ENCODE measurements at regions not wholly inside any gene's neighbourhood (a gene's known extent, or its start where the extent isn't known, plus 50 kb on each side); places are given as distances from the start of the nearest gene placed in this dataset.

DNA sequence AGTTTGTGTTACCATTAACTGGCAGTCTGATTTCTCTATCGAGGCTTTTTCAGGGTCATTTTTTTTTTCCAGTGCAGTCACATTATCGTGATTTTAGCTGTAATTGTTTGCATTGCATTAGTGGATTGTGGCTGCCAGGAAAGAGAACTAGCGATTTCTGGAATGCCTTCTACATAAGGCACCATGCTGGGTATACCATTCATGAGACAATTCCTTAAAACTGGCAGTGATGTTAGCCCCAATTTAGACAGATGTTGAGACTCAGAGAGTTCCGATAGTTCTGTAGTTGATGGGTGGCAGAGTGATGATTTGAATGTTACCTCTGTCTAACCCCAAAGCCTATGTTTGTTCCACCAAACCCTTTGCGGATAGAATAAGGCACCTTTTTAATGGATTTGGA lies 175.4 kb upstream of the TENM3 start:
- Histone ChIP-seq H3K4me1 (ENCODE audit: control insufficient read depth, insufficient read depth, low read length) (no peaks in the 10 kb centered on the region), H3K36me3 (ENCODE audit: control insufficient read depth, insufficient read depth, low read length) (no peaks in the 10 kb centered on the region), H3K4me3 (ENCODE audit: low read length) (no peak overlapping the region), H3K9me3 (ENCODE audit: control insufficient read depth, low read depth, low read length) (no peaks in the 10 kb centered on the region), H3K27me3 (ENCODE audit: control insufficient read depth, insufficient read depth, low read length) (no peaks in the 10 kb centered on the region), H3K27ac (ENCODE audit: low read length) (no peak overlapping the region)
- WGBS (ENCODE audit: insufficient coverage, low lambda C conversion rate): 67% methylated on average over 1 of the region's 5 CpGs
- no peak for DNase-seq

DNA sequence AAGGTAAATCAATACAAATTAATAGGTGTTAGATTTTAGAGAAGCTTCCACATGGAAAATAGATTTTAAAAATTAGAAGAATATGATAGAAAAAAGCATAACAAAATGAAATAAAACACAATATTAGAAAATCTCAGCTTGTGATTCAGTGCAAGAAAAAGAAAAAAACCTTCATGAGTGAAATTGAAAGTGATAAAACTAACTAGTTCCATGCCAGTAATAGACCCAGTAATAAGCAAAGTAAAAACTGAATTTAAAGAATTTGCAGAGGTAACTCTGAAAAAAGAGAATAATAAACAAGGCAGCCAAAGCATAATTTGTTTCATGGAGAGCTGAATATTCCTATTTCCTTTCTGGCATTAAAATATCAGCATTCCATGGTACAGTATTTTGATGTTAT lies 174.3 kb upstream of the TENM3 start:
- Histone ChIP-seq H3K4me3 (ENCODE audit: low read length) (no peak overlapping the region), H3K36me3 (ENCODE audit: control insufficient read depth, insufficient read depth, low read length) (no peaks in the 10 kb centered on the region), H3K27ac (ENCODE audit: low read length) (no peak overlapping the region), H3K27me3 (ENCODE audit: control insufficient read depth, insufficient read depth, low read length) (no peaks in the 10 kb centered on the region), H3K9me3 (ENCODE audit: control insufficient read depth, low read depth, low read length) (no peaks in the 10 kb centered on the region), H3K4me1 (ENCODE audit: control insufficient read depth, insufficient read depth, low read length) (no peaks in the 10 kb centered on the region)
- DNase-seq: no peak

DNA sequence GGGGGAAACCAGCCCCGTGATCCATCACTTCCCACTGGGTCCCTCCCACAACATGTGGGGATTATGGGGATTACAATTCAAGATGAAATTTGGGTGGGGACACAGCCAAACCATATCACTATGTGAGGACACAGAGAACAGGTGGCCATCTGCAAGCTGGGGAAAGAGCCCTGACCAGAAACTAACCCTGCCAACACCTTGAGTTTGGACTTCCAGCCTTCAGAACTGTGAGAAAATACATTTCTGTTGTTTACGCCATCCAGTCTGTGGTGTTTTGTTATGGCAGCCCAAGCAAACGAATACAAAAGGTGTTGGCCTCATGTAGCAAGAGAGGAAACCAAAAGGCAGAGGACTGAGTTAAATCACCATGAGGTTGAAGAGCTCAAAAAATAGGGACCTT lies 169.9 kb upstream of the TENM3 start:
- Histone ChIP-seq H3K27me3 (ENCODE audit: control insufficient read depth, insufficient read depth, low read length) (no peaks in the 10 kb centered on the region), H3K36me3 (ENCODE audit: control insufficient read depth, insufficient read depth, low read length) (no peaks in the 10 kb centered on the region), H3K9me3 (ENCODE audit: control insufficient read depth, low read depth, low read length) (no peaks in the 10 kb centered on the region), H3K4me1 (ENCODE audit: control insufficient read depth, insufficient read depth, low read length) (no peaks in the 10 kb centered on the region), H3K27ac (ENCODE audit: low read length) (no peak overlapping the region), H3K4me3 (ENCODE audit: low read length) (no peak overlapping the region)
- no peak for DNase-seq
- no CpG with 5 or more reads among the region's 3 CpGs for WGBS (ENCODE audit: insufficient coverage, low lambda C conversion rate)

DNA sequence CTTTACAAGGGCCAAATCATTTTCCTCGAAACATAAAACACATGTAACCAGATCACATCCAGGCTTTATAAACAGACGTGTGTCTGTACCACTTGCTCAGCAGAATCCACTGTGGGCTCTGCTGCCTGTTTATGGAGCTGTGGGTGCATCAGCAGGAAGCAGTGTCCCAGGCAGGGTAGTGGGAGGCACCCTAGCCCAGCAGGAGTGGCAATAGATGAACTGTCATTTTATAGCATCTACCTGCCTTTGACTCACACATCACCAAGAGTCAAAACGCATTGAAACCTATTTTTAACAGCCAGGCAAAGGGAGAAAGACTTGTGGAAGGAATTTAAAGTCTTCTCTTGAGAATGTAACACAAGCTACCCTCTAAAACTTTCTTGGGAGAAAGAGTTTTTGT lies 169.1 kb upstream of the TENM3 start:
- H3K9me3 ChIP-seq (ENCODE audit: control insufficient read depth, low read depth, low read length): no peaks in the 10 kb centered on the region
- no peak overlapping the region for H3K4me3 ChIP-seq (ENCODE audit: low read length)
- no peaks in the 10 kb centered on the region for H3K4me1 ChIP-seq (ENCODE audit: control insufficient read depth, insufficient read depth, low read length)
- no CpG with 5 or more reads among the region's 3 CpGs for WGBS (ENCODE audit: insufficient coverage, low lambda C conversion rate)
- H3K36me3 ChIP-seq (ENCODE audit: control insufficient read depth, insufficient read depth, low read length): no peaks in the 10 kb centered on the region
- H3K27me3 ChIP-seq (ENCODE audit: control insufficient read depth, insufficient read depth, low read length): no peaks in the 10 kb centered on the region
- H3K27ac ChIP-seq (ENCODE audit: low read length): no peak overlapping the region
- DNase-seq: no peak

DNA sequence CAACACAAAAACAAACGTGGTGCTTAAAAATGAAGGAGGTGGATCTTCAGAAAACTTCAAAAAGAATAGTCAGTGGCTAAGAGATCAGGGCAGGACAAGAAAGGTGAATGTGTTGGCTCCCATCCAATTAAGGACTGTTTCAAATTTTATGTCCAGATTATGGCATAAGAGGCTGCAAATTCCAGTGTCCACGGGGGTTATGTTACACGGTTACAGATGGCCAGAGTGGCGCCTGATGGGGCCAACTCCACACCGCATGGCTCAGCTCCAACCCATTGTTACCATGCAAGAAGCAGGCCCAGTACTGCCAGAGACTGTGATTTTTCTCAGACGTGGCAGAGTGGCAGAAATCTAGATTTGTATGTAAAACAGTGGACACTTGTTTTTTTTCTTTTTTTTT lies 168.4 kb upstream of the TENM3 start:
- Histone ChIP-seq H3K9me3 (ENCODE audit: control insufficient read depth, low read depth, low read length) (no peaks in the 10 kb centered on the region), H3K36me3 (ENCODE audit: control insufficient read depth, insufficient read depth, low read length) (no peaks in the 10 kb centered on the region), H3K27ac (ENCODE audit: low read length) (no peak overlapping the region), H3K4me3 (ENCODE audit: low read length) (no peak overlapping the region), H3K27me3 (ENCODE audit: control insufficient read depth, insufficient read depth, low read length) (no peaks in the 10 kb centered on the region), H3K4me1 (ENCODE audit: control insufficient read depth, insufficient read depth, low read length) (no peaks in the 10 kb centered on the region)
- WGBS (ENCODE audit: insufficient coverage, low lambda C conversion rate): no CpG with 5 or more reads among the region's 6 CpGs
- no peak for DNase-seq

DNA sequence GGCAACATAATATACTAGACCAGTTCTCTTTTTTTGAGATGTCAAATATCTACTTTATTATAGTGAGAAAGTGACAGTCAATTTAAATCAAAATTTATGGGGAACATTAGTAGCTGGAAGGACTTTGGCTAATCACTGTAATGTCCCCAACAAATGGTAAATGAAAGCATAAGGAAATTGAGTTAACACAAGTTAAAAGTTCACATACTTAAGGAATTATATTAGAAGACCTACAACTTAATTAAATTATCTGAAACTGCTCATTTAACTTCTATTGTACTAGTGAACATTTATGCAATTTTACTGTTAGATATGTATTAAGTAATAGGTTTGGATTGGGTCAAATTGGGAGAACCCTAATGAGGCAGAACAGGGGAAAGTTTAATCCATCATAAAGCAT lies 160.3 kb upstream of the TENM3 start:
- H3K4me3 ChIP-seq (ENCODE audit: low read length): no peak overlapping the region
- no peak overlapping the region for H3K27ac ChIP-seq (ENCODE audit: low read length)
- DNase-seq: no peak
- H3K27me3 ChIP-seq (ENCODE audit: control insufficient read depth, insufficient read depth, low read length): no peaks in the 10 kb centered on the region
- H3K9me3 ChIP-seq (ENCODE audit: control insufficient read depth, low read depth, low read length): no peaks in the 10 kb centered on the region
- H3K36me3 ChIP-seq (ENCODE audit: control insufficient read depth, insufficient read depth, low read length): no peaks in the 10 kb centered on the region
- no peaks in the 10 kb centered on the region for H3K4me1 ChIP-seq (ENCODE audit: control insufficient read depth, insufficient read depth, low read length)

DNA sequence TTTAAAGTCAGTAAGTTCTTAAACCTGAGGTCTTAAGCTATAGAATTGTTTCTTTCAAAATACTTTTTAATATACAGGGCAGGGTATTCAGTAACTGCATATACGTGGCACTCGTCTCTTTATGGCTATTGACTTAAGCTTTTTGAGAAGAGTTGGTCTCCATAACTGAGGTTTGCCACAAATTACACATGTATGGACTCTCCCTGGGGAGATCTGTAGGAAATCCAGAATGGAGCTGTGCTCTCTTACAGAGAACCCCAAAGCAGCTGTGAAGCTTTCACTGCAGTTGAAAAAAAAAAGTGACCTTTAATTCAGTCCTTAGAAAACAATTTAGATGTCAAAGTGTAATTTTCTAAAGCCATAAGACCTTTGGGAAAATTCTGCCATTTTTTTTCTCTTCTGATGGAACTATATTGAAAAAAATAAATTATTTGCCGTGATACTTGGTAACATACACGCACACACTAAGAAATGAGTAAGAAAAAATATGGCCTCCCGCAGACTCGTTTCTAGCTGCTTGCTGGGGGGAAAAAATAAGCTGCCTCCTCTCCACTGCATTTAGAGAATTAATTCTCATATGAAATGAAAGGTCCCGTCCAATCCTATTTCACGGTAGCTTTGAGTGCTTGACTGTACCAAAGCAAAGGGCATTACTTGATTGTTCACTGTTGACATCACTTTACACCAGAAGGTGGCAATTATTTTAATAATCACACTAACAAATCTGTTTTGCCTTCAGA lies 159.4 kb upstream of the TENM3 start:
- no peak overlapping the region for H3K4me3 ChIP-seq (ENCODE audit: low read length)
- DNase-seq: no peak
- H3K36me3 ChIP-seq (ENCODE audit: control insufficient read depth, insufficient read depth, low read length): no peaks in the 10 kb centered on the region
- no CpG with 5 or more reads among the region's 8 CpGs for WGBS (ENCODE audit: insufficient coverage, low lambda C conversion rate)
- H3K27ac ChIP-seq (ENCODE audit: low read length): no peak overlapping the region
- no peaks in the 10 kb centered on the region for H3K4me1 ChIP-seq (ENCODE audit: control insufficient read depth, insufficient read depth, low read length)
- no peaks in the 10 kb centered on the region for H3K9me3 ChIP-seq (ENCODE audit: control insufficient read depth, low read depth, low read length)
- no peaks in the 10 kb centered on the region for H3K27me3 ChIP-seq (ENCODE audit: control insufficient read depth, insufficient read depth, low read length)

DNA sequence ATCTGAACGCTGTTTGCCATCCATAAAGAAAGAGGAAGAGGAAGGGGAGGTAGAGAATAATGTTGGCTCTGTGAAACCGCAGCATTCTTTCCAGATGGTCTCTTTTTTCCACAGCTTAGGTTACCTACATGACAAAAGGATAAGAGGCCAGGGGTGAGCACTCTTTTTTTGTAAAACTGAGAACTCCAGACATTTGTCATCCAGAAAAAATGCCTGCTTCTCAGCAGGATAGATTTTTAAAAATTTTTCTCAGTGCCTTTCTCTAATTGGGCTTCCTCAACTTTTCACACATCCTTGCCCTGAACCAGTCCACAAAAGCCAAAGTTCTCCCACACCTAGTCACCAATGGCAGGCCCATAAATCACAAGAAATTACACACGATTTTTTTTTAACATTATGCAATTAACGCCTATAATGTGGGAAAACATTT lies 158.1 kb upstream of the TENM3 start:
- Histone ChIP-seq H3K9me3 (ENCODE audit: control insufficient read depth, low read depth, low read length) (no peaks in the 10 kb centered on the region), H3K4me1 (ENCODE audit: control insufficient read depth, insufficient read depth, low read length) (no peaks in the 10 kb centered on the region), H3K27ac (ENCODE audit: low read length) (no peak overlapping the region), H3K27me3 (ENCODE audit: control insufficient read depth, insufficient read depth, low read length) (no peaks in the 10 kb centered on the region), H3K4me3 (ENCODE audit: low read length) (no peak overlapping the region), H3K36me3 (ENCODE audit: control insufficient read depth, insufficient read depth, low read length) (no peaks in the 10 kb centered on the region)
- no CpG with 5 or more reads among the region's 4 CpGs for WGBS (ENCODE audit: insufficient coverage, low lambda C conversion rate)
- DNase-seq: no peak

DNA sequence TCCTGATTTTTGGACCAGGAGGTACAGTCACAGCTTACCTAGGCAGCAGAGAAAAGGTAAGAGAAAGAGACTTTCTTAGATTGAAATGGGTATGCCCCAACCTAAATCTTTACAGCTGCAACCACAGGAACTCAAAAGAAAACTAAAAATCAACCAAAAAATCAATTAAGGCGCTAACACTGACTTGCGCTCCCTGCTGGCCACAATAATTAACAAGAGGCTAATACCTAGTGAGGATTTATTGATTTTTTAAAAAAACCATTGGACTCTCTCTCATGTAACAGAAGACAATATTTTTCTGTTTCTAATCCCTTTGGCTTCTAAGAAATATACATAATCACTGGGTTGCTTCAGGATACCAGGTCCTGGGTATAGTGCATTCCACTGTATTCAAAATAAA lies 153.9 kb upstream of the TENM3 start:
- DNase-seq: no peak
- no peaks in the 10 kb centered on the region for H3K4me1 ChIP-seq (ENCODE audit: control insufficient read depth, insufficient read depth, low read length)

DNA sequence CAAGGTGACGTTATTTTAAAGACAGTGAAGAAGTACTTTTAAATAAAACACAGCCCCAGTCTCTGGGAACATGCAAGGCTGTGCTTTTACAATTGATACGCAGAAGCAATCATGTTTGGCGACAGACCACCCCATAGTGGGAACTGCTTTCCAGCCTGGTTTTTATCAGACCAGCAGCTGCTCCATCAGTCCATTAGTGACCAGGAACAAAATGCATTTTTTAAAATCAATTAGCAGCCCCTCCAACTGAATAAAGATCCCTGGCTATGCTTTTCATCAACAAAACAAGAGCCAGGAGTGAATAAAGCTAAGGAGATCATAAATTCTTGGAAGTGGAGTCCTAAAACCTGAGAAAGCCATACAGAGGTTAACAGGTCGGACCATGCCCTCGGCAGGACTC lies 153.0 kb upstream of the TENM3 start:
- Histone ChIP-seq H3K27me3 (ENCODE audit: control insufficient read depth, insufficient read depth, low read length) (no peaks in the 10 kb centered on the region), H3K4me1 (ENCODE audit: control insufficient read depth, insufficient read depth, low read length) (no peaks in the 10 kb centered on the region), H3K4me3 (ENCODE audit: low read length) (no peak overlapping the region), H3K9me3 (ENCODE audit: control insufficient read depth, low read depth, low read length) (no peaks in the 10 kb centered on the region), H3K36me3 (ENCODE audit: control insufficient read depth, insufficient read depth, low read length) (no peaks in the 10 kb centered on the region), H3K27ac (ENCODE audit: low read length) (no peak overlapping the region)
- 80% methylated on average over 1 of the region's 5 CpGs for WGBS (ENCODE audit: insufficient coverage, low lambda C conversion rate)
- DNase-seq: no peak

More for the DNA sequence above, 153.9 kb upstream of the TENM3 start:
- Histone ChIP-seq H3K9me3 (ENCODE audit: control insufficient read depth, low read depth, low read length) (no peaks in the 10 kb centered on the region), H3K4me3 (ENCODE audit: low read length) (no peak overlapping the region), H3K27ac (ENCODE audit: low read length) (no peak overlapping the region), H3K27me3 (ENCODE audit: control insufficient read depth, insufficient read depth, low read length) (no peaks in the 10 kb centered on the region), H3K36me3 (ENCODE audit: control insufficient read depth, insufficient read depth, low read length) (no peaks in the 10 kb centered on the region)
- 100% methylated on average over 2 of the region's 2 CpGs for WGBS (ENCODE audit: insufficient coverage, low lambda C conversion rate)

DNA sequence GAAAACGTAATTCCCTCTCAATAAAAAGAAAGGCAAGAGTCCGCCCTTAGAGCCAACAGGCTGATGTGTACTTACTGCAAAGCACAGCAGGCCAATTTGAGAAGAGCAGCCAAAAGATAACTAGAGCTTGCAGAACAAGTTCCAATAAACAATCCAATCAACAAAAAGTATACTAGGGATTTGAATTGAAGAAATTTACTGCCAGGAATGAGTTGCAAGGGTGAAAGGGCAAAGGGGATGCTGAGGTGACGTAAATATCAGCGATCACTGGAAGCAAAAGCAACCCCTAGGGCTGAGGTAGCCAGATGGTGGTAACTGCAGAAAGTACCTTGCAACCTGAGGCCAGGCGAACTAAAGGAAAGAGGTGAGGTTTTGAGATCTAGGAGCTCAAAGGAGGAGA lies 152.1 kb upstream of the TENM3 start:
- Histone ChIP-seq H3K27ac (ENCODE audit: low read length) (no peak overlapping the region), H3K4me3 (ENCODE audit: low read length) (no peak overlapping the region), H3K36me3 (ENCODE audit: control insufficient read depth, insufficient read depth, low read length) (no peaks in the 10 kb centered on the region), H3K27me3 (ENCODE audit: control insufficient read depth, insufficient read depth, low read length) (no peaks in the 10 kb centered on the region), H3K9me3 (ENCODE audit: control insufficient read depth, low read depth, low read length) (no peaks in the 10 kb centered on the region), H3K4me1 (ENCODE audit: control insufficient read depth, insufficient read depth, low read length) (no peaks in the 10 kb centered on the region)
- WGBS (ENCODE audit: insufficient coverage, low lambda C conversion rate): 80% methylated on average over 1 of the region's 5 CpGs
- DNase-seq: no peak
